HUDEP-2 (cell line): ENCODE measurements at regions not wholly inside any gene's neighbourhood (a gene's known extent, or its start where the extent isn't known, plus 50 kb on each side); places are given as distances from the start of the nearest gene placed in this dataset.
"Not testable (repeated sequence)": the region's sequence is repeated elsewhere in the genome, so short reads cannot be mapped to it uniquely, and the experiment has no call there.

Source experiments
- DNase-seq, 76 experiments: peaks; one replicate each; lab custom pipeline; 2025; ENCODE audit not compliant: unreplicated experiment in 76 of 76; lab: John Stamatoyannopoulos, UW

DNA sequence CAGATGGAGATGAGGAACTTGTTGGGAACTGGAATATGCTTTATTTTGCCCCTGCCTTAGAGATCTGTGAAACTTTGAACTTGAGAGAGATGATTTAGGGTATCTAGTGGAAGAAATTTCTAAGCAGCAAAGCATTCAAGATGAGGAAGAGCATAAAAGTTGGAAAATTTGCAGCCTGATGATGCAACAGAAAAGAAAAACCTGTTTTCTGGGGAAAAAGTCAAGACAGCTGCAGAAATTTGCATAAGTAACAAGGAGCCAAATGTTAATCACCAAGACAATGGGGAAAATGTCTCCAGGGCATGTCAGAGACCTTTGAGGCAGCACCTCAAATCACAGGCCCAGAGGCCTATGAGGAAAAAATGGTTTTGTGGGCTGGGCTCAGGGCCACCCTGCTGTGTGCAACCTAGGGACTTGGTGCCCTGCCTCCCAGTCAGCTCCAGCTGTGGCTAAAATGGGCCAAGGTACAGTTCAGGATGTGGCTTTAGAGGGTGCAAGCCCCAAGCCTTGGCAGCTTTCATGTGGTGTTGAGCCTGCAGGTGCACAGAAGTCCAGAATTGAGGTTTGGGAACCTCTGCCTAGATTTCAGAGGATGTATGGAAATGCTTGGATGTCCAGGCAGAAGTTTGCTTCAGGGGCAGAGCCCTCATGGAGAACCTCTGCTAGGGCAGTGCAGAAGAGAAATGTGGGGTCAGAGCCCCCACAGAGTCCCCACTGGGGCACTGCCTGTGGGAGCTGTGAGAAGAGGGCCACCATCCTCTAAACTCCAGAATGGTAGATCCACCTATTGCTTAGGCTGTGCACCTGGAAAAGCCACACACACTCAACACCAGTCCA is 136.3 kb upstream of the RAB4A start:
- DNase-seq = not testable (repeated sequence)

DNA sequence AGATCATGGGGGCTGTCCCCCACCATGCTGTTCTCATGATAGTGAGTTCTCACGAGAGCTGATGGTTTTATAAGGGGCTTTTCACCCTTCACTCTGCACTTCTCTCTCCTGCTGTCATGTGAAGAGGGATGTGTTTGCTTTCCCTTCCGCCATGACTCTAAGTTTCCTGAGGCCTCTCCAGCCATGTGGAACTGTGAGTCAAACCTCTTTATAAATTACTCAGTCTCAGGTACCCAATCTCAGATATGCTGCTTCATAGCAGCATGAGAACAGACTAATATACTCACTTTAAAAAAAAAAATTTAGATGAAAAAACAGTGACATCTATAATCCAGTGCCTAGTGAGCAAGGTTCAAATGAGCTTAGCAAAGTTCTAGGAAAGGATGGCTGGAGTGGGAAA is 135.1 kb upstream of the RAB4A start:
- DNase-seq = peak in 9 of 76 experiments; percentile 9 to 64 (median 44)

DNA sequence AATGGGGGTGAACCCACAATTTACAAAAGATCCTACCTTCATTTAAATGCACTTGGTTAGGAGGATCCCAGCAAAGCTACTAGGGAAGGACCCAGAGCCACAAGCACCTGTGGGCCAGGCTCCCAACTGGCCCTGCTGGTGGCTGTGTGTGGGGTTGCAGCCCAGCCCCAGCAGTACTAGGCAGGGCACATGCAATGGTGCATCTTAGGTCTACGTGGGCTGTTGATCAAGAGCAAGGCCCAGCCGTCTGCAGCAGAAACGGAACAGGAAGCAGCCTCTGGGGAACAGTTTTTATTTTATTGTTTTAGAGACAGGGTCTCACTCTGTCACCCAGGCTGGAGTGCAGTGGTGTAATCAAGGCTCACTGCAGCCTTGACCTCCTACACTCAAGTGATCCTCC is 134.1 kb upstream of the RAB4A start:
- no peak for DNase-seq

DNA sequence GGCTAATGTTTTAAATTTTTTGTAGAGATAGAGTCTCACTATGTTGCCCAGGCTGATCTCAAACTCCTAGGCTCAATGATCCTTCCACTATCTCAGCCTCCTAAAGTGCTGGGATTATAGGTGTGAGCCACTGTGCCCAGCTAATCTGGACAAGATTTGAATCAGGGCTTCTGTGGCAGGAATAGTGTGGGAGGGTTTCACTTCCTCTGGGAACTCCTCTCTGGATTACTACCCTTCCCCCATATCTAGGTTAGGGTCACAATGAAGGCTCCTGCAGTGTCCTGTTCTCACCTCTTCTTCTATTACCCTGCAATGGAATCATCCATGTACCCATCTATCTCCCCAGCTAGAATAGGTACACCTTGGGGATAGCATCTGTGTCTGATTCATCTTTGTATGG is 133.6 kb upstream of the RAB4A start:
- DNase-seq = no peak

- DNase-seq = no peak
These were observed 132.9 kb upstream of the RAB4A start for GRCh38 chr1:229138058-229138457.

DNA sequence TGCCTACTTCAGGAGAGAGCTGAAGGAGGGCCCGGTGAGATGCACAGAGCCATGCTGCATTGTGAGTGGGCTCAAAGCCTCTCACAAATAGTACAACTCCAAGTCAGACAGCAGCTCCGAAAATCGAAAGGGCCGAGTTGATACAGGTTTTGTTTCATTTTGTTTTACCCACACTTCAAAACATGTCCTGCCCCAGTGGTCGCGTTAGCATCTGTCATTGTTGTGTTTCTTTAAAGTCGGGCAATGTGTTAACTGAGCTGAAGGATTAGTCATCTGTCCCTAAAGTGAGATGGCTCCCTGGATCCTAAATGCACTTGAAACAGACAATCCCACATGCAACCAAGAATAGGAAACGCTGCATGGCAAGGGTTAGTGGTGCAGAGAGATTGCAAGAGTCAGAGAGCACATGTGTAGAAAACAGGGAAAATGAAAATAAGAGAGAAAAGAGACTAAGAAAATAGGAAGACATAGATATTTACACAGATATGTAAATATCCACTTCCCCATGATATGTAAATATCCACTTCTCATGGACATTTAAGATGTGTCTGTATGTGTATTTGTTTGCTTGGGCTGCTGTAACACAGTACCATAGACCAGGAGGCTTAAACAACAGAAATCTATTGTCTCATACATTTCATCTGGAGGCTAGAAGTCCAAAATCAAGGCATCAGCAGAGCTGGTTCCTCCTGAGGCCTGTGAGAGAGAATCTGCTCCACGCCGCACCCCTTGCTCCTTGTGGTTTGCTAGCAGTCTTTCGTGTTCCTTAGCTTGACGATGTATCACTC is 131.4 kb upstream of the RAB4A start:
- DNase-seq = no peak

GRCh38 chr1:229140119-229140396 is 130.9 kb upstream of the RAB4A start:
- no peak for DNase-seq

- DNase-seq = no peak
These were observed 129.6 kb upstream of the RAB4A start for GRCh38 chr1:229141271-229141670.

DNA sequence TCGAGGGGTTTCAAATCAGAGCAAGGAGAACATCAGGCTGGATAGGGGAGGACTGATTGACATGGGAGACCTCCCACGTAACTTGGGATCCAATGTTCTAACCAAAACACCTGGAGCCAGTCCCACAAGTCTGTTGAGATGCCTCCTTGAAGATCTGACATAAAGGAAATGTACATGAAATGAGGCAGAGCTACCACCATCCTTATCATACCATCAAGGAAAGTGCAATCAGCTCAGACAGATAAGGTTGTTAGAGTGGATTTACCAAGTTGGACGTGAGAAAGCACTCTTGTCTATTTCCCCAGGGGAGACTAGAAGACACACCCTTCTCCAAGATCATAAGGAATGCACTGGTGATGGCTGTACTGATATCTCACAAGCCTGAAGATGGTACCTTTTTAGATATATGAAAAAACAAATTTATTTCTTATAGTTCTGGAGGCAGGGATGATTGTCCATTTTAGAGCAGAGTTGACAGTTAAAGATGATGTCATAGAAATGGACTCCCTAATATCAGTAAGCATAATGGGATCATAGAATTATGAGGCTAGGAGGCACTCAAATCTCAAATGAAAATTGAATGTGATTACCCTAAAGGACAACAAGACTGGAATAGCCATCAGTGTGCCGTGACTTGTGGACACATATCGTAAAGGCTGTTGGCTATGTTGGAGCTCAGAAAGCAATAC is 129.1 kb upstream of the RAB4A start:
- DNase-seq = no peak

DNA sequence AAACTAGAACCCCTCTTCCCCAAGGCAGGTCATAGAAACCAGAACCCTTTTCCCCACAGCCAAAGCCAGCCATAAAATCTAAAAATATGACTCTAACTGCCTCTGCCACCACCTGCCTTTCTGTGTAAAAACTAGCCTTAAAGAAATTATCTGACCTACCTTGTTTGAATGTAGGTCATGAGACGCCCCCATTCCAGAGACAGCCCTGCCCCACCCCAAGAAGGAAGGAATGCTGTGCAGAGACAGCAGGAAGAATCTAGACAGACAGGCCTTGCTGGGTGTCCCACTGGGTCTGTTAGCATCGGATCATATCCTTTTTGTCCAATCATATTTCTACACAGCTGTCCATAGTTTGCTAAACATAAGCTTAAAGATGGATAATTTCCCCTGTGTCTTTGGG is 128.4 kb upstream of the RAB4A start:
- no peak for DNase-seq

DNA sequence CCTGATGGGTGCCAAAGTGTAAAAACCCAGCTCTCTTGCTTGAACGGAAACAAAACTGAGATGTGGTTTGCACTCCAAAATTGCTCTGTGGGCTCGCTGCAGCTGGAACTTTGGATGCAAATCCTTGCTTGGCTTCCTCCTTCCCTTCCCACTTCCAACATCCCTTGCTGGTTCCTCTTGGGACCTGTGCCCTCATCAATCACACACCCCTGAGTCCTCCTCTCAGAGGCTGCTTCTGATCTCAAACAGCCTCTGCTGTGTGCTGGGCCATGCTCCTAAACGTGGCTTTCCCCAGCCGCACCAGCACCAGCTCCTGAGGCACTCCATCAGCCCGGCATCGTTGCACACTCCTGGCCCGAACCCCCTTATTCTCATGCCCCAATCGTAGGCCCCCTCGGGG is 124.3 kb upstream of the RAB4A start:
- DNase-seq = no peak

DNA sequence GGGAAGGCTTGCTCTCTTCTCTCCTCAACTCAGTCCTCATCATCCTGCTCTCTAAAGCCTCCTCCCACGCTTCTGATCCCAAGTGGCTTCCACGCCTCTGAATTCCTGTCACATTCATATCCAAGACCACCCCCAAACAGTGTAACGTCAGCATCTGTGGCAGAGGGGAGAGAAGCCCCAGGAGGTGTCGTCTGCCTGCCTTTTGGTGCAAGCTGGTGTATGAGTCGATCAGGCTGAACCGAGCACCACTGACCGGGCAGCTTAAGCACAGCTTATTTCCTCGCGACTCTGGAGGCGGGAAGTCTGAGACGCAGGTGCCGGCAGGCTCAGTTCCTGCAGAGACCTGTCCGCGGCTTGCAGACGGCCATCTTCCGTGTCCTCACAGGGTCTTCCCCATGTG is 123.8 kb upstream of the RAB4A start:
- DNase-seq = no peak

DNA sequence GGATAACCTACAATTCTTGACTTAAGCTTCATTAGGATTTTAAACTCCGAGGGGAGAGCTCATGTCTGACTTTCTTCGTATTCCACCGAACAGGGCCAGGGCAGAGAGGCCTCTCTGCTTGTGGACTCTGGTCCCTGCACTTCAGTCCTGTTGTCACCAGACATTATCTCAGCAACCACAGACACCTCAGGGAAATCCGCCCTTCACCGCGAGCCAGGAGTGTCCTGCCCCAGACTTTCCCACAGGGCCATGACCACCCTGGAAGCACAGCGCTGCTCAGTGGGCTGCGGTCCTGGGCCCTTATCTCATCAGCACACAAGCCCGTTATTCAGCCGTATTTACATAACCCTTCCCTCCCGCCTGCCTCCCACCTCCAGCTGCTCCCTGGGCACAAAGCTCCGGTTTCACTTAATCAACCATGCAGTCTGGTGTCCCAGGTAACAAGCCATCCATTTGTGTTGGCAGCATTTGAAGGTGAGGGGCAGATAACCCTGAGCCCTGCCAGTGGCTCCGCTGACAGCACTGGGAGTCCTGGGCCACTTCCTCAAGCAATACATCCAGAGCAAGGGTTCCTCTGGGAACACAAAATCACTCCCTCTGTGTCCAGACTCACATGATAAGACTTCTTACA is 122.8 kb upstream of the RAB4A start:
- peak in 45 of 76 experiments; percentile 3 to 58 (median 22) for DNase-seq

DNA sequence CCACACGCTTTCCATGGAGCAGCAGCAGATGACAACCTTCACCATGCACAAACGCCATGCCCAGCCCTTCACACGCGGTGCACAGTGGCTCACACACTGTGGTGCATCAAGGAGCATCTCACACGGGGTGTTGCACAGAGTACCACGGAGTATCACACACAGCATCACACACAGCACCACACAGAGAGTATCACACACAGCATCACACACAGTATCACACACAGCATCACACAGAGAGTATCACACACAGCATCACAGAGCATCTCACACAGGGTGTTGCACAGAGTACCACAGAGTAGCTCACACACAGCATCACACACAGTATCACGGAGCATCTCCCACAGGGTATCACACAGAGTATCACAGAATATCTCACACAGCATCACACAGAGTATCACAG is 122.2 kb upstream of the RAB4A start:
- DNase-seq = no peak

DNA sequence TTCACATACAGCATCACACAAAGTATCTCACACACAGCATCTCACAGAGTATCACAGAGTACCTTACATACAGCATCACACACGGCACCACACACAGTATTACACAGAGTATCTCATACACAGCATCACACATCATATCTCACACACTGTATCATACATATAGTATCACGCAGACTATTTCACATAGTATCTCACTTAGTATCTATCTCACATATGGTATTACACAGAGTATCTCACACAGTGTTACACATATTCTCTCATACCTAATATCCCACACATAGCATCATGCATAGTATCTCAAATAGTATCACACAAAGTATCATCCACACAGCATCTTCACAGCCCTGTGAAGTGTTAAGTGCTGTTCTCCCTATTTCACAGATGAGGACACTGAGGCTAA is 121.5 kb upstream of the RAB4A start:
- no peak for DNase-seq

- DNase-seq = no peak
These were observed 120.4 kb upstream of the RAB4A start for GRCh38 chr1:229150518-229150917.

DNA sequence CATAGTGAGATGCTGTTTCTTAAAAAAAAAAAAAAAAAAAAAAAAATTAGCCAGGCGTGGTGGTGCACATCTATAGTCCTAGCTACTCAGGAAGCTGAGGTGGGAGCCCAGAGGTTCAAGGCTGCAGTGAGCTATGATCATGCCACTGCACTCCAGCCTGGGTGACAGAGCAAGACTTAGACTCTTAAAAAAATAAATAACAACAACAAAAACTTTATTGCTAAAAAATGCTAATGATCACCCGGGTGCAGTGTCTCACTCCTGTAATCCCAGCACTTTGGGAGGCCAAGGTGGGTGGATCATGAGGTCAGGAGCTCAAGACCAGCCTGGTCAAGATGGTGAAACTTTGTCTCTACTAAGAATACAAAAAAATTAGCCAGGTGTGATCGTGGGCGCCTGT is 119.5 kb upstream of the RAB4A start:
- DNase-seq = not testable (repeated sequence)

DNA sequence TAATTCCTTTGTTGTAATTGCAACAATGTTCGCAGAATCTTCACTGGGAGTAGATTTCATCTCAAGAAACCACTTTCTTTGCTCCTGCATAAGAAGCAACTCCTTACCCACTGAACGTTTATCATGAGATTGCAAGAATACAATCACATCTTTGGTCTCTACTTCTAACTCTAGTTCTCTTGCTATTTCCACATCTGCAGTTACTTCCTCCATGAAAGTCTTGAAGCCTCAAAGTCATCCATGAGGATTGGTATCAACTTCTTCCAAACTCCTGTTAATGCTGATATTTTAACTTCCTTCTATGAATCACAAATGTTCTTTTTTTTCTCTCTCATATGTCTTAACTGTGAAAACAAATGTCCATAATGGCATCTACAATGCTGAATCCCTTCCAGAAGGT is 118.6 kb upstream of the RAB4A start:
- DNase-seq = no peak

- DNase-seq = no peak
These were observed 116.9 kb upstream of the RAB4A start for GRCh38 chr1:229153955-229154548.

GRCh38 chr1:229154811-229155210 is 116.1 kb upstream of the RAB4A start:
- DNase-seq = no peak

GRCh38 chr1:229155472-229155871 is 115.4 kb upstream of the RAB4A start:
- DNase-seq = no peak
